K562 (cell line): ENCODE measurements at regions not wholly inside any gene's neighbourhood (a gene's known extent, or its start where the extent isn't known, plus 50 kb on each side); places are given as distances from the start of the nearest gene placed in this dataset.

ENCODE experiments used
- CTCF ChIP-seq, 3 experiments: IDR thresholded peaks in 2 of 3; conservative IDR thresholded peaks in 1 of 3; 2 replicates each; pipeline ENCODE4 v1.5.1; 2011 to 2012; ENCODE audit warnings: low read length in 3 of 3, mild to moderate bottlenecking in 3 of 3, control low read depth in 2 of 3, improper control_type of control experiment in 1 of 3, inconsistent platforms in 1 of 3, low read depth in 1 of 3, mixed read lengths in 1 of 3, moderate library complexity in 1 of 3; ENCODE audit not compliant: insufficient read depth in 2 of 3
- DMBX1 ChIP-seq: fragments of 250-450 bp; sonication (Bioruptor Pico); IDR thresholded peaks from 2 replicates; pipeline ENCODE4 v1.8.0; 2022; ENCODE audit warnings: inconsistent platforms, mild to moderate bottlenecking, moderate library complexity, borderline replicate concordance
- EP300 ChIP-seq: IDR thresholded peaks from 2 replicates; pipeline ENCODE4 v1.6.1; 2012; ENCODE audit warnings: low read length, improper control_type of control experiment
- EZH2 ChIP-seq: IDR thresholded peaks from 2 replicates; pipeline ENCODE4 v1.6.1; 2012; ENCODE audit warnings: low read depth, mild to moderate bottlenecking, inconsistent platforms, low read length, borderline replicate concordance
- MCM2 ChIP-seq: fragments of 450-650 bp; IDR thresholded peaks from 2 replicates; pipeline ENCODE4 v1.6.1; 2017; ENCODE audit warnings: low read depth, mild to moderate bottlenecking
- MED1 ChIP-seq: sonication (generic); formaldehyde crosslinking; IDR thresholded peaks from 2 replicates; pipeline ENCODE4 v1.8.1; 2023; ENCODE audit warnings: missing genetic modification reagents, borderline replicate concordance
- POLR2A ChIP-seq: fragments of 450-650 bp; conservative IDR thresholded peaks from 2 replicates; pipeline ENCODE4 v1.6.1; 2016
- SRSF3 ChIP-seq: fragments of 200-400 bp; formaldehyde crosslinking; IDR thresholded peaks from 2 replicates; pipeline ENCODE4 v1.6.1; 2016; ENCODE audit warnings: mild to moderate bottlenecking, low read length, moderate library complexity; ENCODE audit not compliant: insufficient read depth
- ZFX ChIP-seq: sonication (generic); formaldehyde crosslinking; IDR thresholded peaks from 2 replicates; pipeline ENCODE4 v1.8.0; 2022; ENCODE audit warnings: mild to moderate bottlenecking, missing genetic modification reagents, moderate library complexity
- ZNF143 ChIP-seq: sonication (generic); formaldehyde crosslinking; IDR thresholded peaks from 2 replicates; pipeline ENCODE4 v1.9.0; 2022; ENCODE audit warnings: mild to moderate bottlenecking, missing genetic modification reagents
- ZNF232 ChIP-seq: sonication (generic); formaldehyde crosslinking; IDR thresholded peaks from 2 replicates; pipeline ENCODE4 v1.8.0; 2022; ENCODE audit warnings: mild to moderate bottlenecking, missing genetic modification reagents

- TF ChIP-seq MCM2 (no peak), ZNF143 (CRISPR knock-in tag) (no peak), SRSF3 (no peak), POLR2A (no peak), ZFX (no peak), EZH2 (no peak), DMBX1 (CRISPR knock-in tag) (no peak), CTCF (IDR thresholded peaks at IDR 0.05 in 2 of 3, conservative IDR thresholded peaks at IDR 0.05 in 1 of 3; ENCODE audit: insufficient read depth in 2 of 3, low read depth in 1 of 3, low read length in 3 of 3) (no peak), MED1 (CRISPR knock-in tag) (no peak), EP300 (no peak), ZNF232 (CRISPR knock-in tag) (no peak)
These were observed 73.0 kb upstream of the RAB12 start for GRCh38 chr18:8536231-8536630.
